ENCODE measurements at regions not wholly inside any gene's neighbourhood (a gene's known extent, or its start where the extent isn't known, plus 50 kb on each side); places are given as distances from the start of the nearest gene placed in this dataset.

GRCh38 chr13:97570442-97570841 lies 136.5 kb downstream of the RAP2A start (continued):
- no peak for TF ChIP-seq EZH2 (IDR thresholded peaks at IDR 0.05; ENCODE audit: low read depth, unreplicated experiment)
- TF ChIP-seq, protein P1, sequence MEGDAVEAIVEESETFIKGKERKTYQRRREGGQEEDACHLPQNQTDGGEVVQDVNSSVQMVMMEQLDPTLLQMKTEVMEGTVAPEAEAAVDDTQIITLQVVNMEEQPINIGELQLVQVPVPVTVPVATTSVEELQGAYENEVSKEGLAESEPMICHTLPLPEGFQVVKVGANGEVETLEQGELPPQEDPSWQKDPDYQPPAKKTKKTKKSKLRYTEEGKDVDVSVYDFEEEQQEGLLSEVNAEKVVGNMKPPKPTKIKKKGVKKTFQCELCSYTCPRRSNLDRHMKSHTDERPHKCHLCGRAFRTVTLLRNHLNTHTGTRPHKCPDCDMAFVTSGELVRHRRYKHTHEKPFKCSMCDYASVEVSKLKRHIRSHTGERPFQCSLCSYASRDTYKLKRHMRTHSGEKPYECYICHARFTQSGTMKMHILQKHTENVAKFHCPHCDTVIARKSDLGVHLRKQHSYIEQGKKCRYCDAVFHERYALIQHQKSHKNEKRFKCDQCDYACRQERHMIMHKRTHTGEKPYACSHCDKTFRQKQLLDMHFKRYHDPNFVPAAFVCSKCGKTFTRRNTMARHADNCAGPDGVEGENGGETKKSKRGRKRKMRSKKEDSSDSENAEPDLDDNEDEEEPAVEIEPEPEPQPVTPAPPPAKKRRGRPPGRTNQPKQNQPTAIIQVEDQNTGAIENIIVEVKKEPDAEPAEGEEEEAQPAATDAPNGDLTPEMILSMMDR (conservative IDR thresholded peaks at IDR 0.05; ENCODE audit: low read depth in 2 of 2): no peak

GRCh38 chr13:97573011-97573410 lies 139.0 kb downstream of the RAP2A start:
- ATAC-seq (no peak), DNase-seq (ENCODE audit: low spot score) (no peak)
- Histone ChIP-seq H3K4me1 (ENCODE audit: insufficient read depth) (peaks cover 15% of the 10 kb centered on the region), H3F3A (replicated peaks; ENCODE audit: low read depth) (no peaks in the 10 kb centered on the region), H3K27ac (ENCODE audit: low read depth) (no peak overlapping the region), H3K9me2 (ENCODE audit: insufficient read depth) (peaks cover 3% of the 10 kb centered on the region; the same call in 1 of the 2 replicates), H2AFZ (no peak overlapping the region), H4K20me1 (replicated peaks; ENCODE audit: insufficient read depth) (no peaks in the 10 kb centered on the region), H3K36me3 (ENCODE audit: insufficient read depth) (no peaks in the 10 kb centered on the region), H3K4me2 (no peak overlapping the region), H3K27me3 (ENCODE audit: insufficient read depth) (no peaks in the 10 kb centered on the region), H3K79me2 (replicated peaks; ENCODE audit: insufficient read depth) (no peaks in the 10 kb centered on the region), H3K4me3 (no peak overlapping the region)
- Mint-ChIP-seq H3K4me1 (peaks cover 27% of the 10 kb centered on the region), H3K9me3 (no peaks in the 10 kb centered on the region), H3K36me3 (ENCODE audit: low read depth) (no peaks in the 10 kb centered on the region), H3K4me3 (no peak overlapping the region), H3K27ac (no peak overlapping the region), H3K27me3 (ENCODE audit: insufficient read depth, low read depth, poor library complexity) (peaks cover 3% of the 10 kb centered on the region)
- TF ChIP-seq NANOG (IDR thresholded peaks at IDR 0.05; ENCODE audit: borderline replicate concordance) (no peak), EZH2 (IDR thresholded peaks at IDR 0.05; ENCODE audit: low read depth, unreplicated experiment) (no peak), ZNF331 (CRISPR knock-in tag; IDR thresholded peaks at IDR 0.05; ENCODE audit: low read depth) (no peak), POLR2AphosphoS5 (IDR thresholded peaks at IDR 0.05; ENCODE audit: low read depth) (no peak), EZH2phosphoT487 (IDR thresholded peaks at IDR 0.05; ENCODE audit: unreplicated experiment) (no peak), ZNF114 (CRISPR knock-in tag; IDR thresholded peaks at IDR 0.05) (no peak), STAT1 (IDR thresholded peaks at IDR 0.05; ENCODE audit: unreplicated experiment) (no peak)
- TF ChIP-seq, protein P2, sequence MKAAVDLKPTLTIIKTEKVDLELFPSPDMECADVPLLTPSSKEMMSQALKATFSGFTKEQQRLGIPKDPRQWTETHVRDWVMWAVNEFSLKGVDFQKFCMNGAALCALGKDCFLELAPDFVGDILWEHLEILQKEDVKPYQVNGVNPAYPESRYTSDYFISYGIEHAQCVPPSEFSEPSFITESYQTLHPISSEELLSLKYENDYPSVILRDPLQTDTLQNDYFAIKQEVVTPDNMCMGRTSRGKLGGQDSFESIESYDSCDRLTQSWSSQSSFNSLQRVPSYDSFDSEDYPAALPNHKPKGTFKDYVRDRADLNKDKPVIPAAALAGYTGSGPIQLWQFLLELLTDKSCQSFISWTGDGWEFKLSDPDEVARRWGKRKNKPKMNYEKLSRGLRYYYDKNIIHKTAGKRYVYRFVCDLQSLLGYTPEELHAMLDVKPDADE (IDR thresholded peaks at IDR 0.05): no peak
- TF ChIP-seq, protein P1 (conservative IDR thresholded peaks at IDR 0.05; ENCODE audit: low read depth in 2 of 2): no peak
